T-helper 2 cell (primary cell): ENCODE measurements at regions not wholly inside any gene's neighbourhood (a gene's known extent, or its start where the extent isn't known, plus 50 kb on each side); places are given as distances from the start of the nearest gene placed in this dataset.
"Not testable (repeated sequence)": the region's sequence is repeated elsewhere in the genome, so short reads cannot be mapped to it uniquely, and the experiment has no call there.

Experiments used
- DNase-seq, 5 experiments: peaks; one replicate each; pipeline versions ENCODE4 v3.0.0 to v3.0.0-alpha.2; 2012 to 2022

DNA sequence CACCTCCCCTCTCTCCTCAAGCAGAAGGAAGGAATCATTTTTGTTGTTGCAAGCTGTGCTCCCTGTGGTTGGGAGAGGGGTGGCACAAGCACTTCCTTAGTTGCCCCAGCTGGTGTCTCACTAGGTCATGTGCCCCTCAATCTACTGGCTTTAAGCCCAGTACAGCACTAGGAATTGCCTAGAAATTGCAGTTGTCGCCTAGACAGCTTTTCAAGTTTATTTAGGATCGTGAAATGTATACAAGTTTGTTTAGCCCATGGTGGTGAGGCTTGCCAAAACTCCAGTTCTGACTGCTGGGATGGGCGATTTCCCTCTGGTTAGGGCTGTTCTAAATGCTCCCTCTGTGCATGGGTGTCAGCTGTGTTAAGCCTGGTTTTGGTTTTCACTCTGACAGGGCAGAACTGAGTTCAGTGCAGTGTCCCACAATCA is 126.8 kb upstream of the ZNF644 start:
- DNase-seq: no peak

- DNase-seq: no peak
Observed at GRCh38 chr1:91141858-91142257, 120.0 kb upstream of the ZNF644 start.

GRCh38 chr1:91138959-91139358 is 117.1 kb upstream of the ZNF644 start:
- DNase-seq: no peak

GRCh38 chr1:91137173-91137852 is 115.5 kb upstream of the ZNF644 start:
- DNase-seq: no peak

GRCh38 chr1:91135799-91136198 is 114.0 kb upstream of the ZNF644 start:
- DNase-seq: no peak

GRCh38 chr1:91133248-91133647 is 111.4 kb upstream of the ZNF644 start:
- DNase-seq: no peak

DNA sequence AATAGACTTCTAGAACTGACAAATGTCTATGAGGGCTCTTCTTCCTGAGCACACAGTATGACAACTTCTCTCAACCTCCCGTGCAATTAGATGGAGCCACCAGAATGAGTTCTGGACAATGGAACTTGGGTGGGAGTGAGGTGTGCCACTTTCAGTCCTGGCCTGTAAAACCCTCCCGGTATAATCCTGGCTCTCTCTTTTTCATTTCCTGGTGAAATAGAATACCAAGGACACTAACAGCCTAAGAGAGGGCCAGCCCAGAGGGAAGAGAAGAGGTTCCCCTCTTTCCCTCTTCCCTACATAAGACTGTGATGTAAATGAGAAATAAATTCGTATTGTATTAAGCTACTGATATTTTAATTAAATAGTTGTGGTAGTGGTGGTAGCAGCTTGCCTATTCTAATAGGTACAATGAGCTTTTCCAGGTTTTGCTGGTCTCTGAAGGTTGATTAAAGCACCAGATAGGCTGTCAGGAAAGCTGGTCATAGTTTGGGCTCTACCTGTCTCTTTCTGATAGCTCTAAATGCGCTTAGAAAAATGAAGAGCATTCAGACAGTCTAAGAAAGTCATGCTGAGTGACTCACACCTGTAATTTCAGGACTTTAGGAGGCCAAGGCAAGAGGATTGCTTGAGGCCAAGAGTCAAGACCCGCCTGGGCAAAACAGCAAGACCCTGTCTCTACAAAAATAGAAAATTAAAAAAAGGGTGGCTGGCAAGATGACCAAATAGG is 108.6 kb upstream of the ZNF644 start:
- no peak for DNase-seq

- no peak for DNase-seq
Observed at GRCh38 chr1:91129458-91129857, 107.6 kb upstream of the ZNF644 start.

DNA sequence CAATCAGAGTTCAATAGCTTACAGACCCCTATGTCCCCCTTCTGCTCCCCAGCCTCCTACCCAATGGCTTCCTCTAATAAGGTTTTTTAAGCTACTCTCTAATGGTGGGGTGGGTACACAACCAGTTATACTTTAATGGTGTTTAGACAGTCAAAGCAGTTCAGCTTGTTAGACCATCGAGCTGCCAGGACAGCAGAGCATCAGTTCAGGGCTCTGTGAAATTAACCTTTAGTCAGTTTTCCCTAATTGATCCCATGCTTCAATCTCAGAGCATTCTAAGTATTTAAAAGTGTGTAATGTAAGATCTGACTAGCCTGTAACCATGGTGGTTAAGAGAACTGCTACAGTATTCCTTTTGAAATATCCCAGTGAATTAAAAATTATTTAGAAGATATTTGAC is 107.2 kb upstream of the ZNF644 start:
- DNase-seq: no peak

DNA sequence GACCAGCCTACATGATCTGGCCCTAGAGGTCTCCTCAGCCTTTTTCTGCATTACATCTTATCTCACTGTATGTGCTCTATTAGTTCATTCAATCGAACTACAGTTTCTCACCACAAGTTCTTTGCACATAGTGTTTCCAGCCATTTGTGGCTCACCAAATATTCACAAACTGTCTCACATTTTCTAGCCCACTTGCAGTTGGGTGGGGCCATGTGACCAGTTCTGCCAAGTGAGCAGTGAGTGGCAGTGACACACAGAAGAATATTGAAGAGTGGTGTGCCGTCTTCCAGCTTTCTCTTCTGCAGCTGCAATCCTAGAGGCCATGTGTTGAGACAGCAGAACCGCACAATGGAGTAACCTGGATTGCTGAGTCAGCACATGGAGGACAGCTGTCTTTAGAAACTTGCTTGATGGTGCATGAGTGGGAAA is 103.2 kb upstream of the ZNF644 start:
- peak in 2 of 5 experiments; percentile 20 to 88 for DNase-seq

- DNase-seq: peak in 1 of 5 experiments; percentile 1
Observed at GRCh38 chr1:91124290-91124985, 102.6 kb upstream of the ZNF644 start.

DNA sequence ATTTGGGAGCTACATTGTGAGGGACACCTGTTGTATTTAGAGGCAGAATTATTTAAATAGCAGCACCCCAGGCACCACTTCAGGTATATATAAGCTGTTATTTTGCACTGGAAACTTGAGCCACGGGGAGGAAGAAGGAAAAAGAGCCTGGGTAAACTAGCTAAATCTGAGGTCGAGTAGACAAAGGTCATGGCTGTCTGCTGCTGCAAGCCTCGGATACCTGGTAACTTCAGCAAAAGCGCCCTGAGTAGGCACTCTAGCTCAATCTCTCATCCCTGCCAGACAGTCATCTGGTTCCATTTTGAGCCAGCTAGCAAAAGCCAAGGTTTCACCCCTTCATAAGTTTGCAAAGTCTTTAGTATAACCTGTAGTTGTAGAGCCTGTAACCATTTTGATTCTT is 101.9 kb upstream of the ZNF644 start:
- peak in 1 of 5 experiments; percentile 37 for DNase-seq

DNA sequence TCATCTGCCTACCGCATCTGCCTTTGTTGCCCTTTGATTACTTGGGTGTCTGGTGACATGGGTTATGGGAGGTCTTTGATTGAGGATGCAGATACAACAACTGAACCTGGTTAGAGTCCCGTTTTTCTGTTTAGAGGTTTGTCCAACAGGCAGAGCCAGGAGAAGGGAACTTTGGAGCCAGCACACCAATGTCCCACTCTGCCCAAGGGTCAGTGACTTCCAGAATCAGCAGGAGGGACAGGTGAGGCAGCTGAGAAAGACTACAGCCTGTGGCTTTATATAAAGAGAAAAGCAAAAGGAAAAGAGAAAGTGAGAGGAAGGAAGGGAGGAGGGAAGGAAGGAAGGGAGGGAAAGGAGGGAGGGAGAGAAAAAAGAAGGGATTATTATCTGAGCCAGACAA is 101.5 kb upstream of the ZNF644 start:
- no peak for DNase-seq

DNA sequence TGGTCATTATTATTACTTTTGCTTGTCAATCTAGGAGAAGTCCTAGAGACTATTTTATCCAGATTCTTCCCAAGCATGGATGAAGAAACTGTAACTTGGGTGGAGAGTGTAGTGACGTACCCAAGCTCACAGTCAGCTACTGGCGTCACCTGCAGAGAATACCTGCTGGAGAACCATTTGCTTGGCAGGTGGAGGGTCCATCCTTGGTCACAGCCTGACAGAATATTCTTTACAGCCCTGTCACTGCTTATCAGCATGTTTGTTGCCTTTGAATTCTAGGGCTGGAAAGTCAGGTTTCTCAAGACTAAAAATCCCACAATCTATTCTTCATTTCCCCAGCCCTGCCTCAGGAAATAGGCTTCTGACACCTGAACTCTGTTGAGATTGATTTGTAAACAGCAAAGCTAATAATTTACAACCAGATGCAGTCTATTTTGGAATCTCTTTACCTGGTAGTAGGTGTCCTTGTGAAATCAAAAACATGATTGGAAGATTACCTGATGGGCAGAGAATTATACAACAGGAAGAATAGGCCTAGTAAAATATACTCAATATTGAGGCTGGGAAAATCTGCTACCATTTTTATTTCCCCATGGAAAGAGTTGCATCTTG is 100.4 kb upstream of the ZNF644 start:
- DNase-seq: no peak

GRCh38 chr1:91121366-91121765 is 99.5 kb upstream of the ZNF644 start:
- DNase-seq: no peak

DNA sequence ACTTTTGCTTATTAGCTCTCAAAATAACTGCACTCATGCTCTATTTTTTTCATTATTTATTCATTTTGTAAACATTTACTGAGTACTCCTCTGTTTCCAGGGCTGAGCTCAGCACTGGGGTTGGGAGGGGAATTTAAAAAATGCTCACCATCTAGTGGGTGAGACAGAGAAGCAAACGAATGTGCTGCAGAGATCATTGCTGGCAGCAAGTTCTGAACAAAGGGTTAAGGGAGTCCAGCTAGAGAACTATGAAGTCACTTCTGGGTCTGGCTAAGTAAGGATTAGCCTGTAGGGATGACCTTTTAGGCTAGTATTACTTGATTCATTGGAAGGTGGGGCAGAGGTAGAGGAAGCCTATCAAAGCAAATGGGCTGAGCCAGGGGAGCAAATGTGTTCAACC is 99.1 kb upstream of the ZNF644 start:
- DNase-seq: no peak

DNA sequence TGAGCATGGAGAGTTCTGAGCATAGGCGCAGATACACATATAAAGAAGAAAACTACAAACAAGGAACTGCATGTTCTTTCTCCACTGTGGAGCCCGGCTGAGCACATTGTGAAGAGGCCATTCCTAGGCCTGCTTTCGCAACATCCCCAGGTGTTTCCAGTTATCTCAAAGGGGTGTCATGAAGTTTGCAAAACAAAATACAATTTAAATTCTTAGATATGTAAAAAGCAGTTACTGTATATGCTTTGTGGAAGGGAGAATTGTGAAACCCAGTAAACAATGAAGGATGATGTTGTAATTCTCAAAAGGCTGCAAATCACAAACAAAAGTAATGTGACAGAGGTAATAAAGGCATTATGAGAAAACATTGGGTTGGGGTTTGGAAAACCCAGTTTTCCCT is 98.6 kb upstream of the ZNF644 start:
- no peak for DNase-seq

- DNase-seq: no peak
Observed at GRCh38 chr1:91104712-91105111, 82.9 kb upstream of the ZNF644 start.

DNA sequence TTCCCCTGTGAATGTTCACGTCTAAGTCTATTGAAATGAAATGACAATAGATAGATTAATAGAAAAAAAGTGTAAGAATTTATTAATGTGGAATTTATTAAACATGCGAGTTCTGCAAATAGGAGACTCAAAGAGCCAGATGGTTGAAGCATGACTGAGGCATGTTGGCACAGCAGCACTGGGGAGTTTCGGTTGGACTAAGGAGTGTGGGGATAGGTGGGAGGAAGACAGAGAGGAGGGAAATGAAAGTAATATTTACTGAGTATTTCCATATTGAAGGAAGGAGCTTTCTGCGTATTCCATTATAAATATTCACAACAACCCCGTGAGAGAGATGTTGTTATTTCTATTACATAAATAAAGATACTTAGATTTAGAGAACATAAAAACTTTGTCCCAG is 79.5 kb upstream of the ZNF644 start:
- no peak for DNase-seq

DNA sequence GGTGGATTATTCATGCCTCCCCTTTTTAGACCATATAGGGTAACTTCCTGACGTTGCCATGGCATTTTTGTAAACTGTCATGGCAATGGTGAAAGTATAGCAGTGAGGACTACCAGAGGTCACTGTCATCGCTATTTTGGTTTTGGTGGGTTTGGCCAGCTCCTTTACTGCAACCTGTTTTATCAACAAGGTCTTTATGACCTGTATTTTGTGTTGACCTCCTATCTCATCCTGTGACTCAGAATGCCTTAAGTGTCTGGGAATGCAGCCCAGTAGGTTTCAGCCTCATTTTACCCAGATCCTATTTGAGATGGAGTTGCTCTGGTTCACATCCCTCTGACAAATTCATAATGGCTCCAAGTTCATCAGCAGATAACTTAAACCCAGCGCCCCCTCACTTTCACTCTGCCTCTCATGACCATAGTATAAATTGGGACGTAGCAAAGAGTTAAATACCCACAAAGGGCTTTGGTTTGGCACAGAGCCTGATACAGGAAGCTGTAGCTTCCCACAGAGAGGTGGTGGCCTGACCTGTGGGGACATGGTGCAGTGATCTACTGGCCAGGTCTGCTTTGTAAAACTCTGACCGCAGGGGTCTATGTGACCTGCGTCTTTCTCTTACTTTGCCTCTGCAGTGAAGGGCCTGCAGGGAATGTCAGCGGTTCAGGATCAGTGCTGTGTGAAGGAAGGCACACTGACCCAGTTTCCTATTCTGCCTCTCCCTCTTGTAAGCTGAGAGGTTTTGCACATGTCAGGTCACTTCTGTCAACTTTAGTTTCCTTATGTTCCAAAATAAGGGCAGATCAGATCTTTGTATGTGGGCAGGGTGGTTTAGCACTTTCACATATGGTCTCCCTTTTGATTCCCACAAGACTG is 78.1 kb upstream of the ZNF644 start:
- peak in 1 of 5 experiments; percentile 39 for DNase-seq

DNA sequence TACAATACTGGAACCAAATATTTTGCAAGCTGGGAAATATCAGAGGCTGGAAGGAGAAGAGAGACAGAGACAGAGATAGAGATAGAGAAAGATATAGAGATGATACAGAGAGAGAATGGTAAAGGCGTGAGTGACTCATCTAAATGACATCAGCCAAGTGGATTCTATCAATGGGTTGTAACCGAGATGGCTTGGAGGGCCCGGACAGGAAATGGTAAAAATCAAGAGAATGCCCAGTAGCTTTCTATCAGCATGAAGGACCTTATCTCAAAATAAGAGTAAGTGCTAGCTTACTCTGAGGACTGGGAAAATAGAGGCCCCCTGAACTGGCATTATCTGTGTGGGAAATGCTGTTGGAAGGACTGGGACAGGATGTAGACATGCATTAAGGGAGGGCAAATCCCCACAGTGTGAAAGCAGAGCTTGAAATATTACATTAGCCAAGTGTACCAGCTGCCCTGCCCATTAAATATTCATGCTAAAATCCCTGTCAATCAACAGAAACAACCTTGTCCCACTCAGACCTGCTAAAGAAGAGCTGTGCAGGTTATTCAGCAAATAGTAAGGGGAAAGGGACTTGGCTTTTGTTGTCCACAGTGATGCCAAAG is 76.6 kb upstream of the ZNF644 start:
- no peak for DNase-seq

DNA sequence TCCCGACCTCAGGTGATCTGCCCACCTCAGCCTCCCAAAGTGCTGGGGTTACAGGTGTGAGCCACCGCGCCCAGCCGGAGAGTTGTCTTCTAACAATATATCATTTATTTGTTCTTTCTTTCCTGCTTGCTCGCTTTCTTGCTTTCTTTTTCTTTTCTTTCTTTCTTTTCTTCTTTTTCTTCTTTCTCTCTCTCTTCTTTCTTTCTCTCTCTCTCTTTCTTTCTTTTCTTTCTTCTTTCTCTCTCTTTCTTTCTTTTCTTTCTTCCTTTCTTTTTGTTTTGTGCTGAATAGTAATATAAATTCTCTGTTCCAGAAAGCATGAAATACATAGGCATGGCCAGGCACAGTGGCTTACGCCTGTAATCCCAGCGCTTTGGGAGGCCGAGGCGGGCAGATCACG is 73.5 kb upstream of the ZNF644 start:
- DNase-seq: not testable (repeated sequence)
